GM23338 (cell line): ENCODE measurements at regions not wholly inside any gene's neighbourhood (a gene's known extent, or its start where the extent isn't known, plus 50 kb on each side); places are given as distances from the start of the nearest gene placed in this dataset.

ENCODE experiments used
- ATAC-seq: fragments of 200-7000 bp; cut with Tn5 transposase; 3 replicates; pipeline ENCODE4 v1.9.1; 2020
- DNase-seq: peaks from one replicate; pipeline ENCODE4 v3.0.0-alpha.2; 2015; ENCODE audit warnings: low spot score
- H2AFZ ChIP-seq: fragments of 200-600 bp; sonication (generic); 2 replicates; pipeline ENCODE4 v1.8.0; 2016; ENCODE audit warnings: antibody characterized with exemption, mild to moderate bottlenecking, moderate library complexity
- H3F3A ChIP-seq: fragments of 200-600 bp; sonication (generic); replicated peaks from 2 replicates; pipeline ENCODE4 v1.8.0; 2017; ENCODE audit warnings: antibody characterized with exemption, mixed run types, low read depth
- H3K27ac ChIP-seq: fragments of 200-600 bp; sonication (generic); 2 replicates; pipeline ENCODE4 v1.6.1; 2016; ENCODE audit warnings: low read depth
- H3K27me3 ChIP-seq: fragments of 200-600 bp; sonication (generic); 2 replicates; pipeline ENCODE4 v1.8.0; 2016; ENCODE audit warnings: mild to moderate bottlenecking, mixed run types, moderate library complexity; ENCODE audit not compliant: insufficient read depth
- H3K36me3 ChIP-seq: fragments of 200-600 bp; sonication (generic); 2 replicates; pipeline ENCODE4 v1.8.0; 2016; ENCODE audit warnings: mild to moderate bottlenecking; ENCODE audit not compliant: insufficient read depth
- H3K4me1 ChIP-seq: fragments of 200-600 bp; sonication (generic); 2 replicates; pipeline ENCODE4 v1.8.0; 2016; ENCODE audit warnings: mild to moderate bottlenecking, moderate library complexity; ENCODE audit not compliant: insufficient read depth
- H3K4me2 ChIP-seq: fragments of 200-600 bp; sonication (generic); 2 replicates; pipeline ENCODE4 v1.7.1; 2017; ENCODE audit warnings: mixed run types
- H3K4me3 ChIP-seq: fragments of 200-600 bp; sonication (generic); 2 replicates; pipeline ENCODE4 v1.6.1; 2016; ENCODE audit warnings: mixed run types
- H3K79me2 ChIP-seq: fragments of 200-600 bp; sonication (generic); replicated peaks from 2 replicates; pipeline ENCODE4 v1.8.0; 2017; ENCODE audit warnings: mild to moderate bottlenecking; ENCODE audit not compliant: insufficient read depth
- H3K9me2 ChIP-seq: fragments of 200-600 bp; sonication (generic); 2 replicates; pipeline ENCODE4 v1.8.0; 2017; ENCODE audit not compliant: insufficient read depth
- H4K20me1 ChIP-seq: fragments of 200-600 bp; sonication (generic); replicated peaks from 2 replicates; pipeline ENCODE4 v1.8.0; 2017; ENCODE audit warnings: mild to moderate bottlenecking; ENCODE audit not compliant: insufficient read depth
- H3K27ac Mint-ChIP-seq: 2 replicates; pipeline ENCODE4 v1.8.0; 2020; ENCODE audit warnings: inconsistent platforms, mild to moderate bottlenecking, moderate library complexity, mixed read lengths
- H3K27me3 Mint-ChIP-seq: 3 replicates; pipeline ENCODE4 v1.8.0; 2022; ENCODE audit warnings: low read depth, mild to moderate bottlenecking, moderate library complexity, mixed read lengths, inconsistent platforms; ENCODE audit not compliant: insufficient read depth, poor library complexity
- H3K36me3 Mint-ChIP-seq: 3 replicates; pipeline ENCODE4 v1.8.0; 2021; ENCODE audit warnings: low read depth, mild to moderate bottlenecking, inconsistent platforms, moderate library complexity, mixed read lengths
- H3K4me1 Mint-ChIP-seq: 3 replicates; pipeline ENCODE4 v1.8.0; 2020; ENCODE audit warnings: mild to moderate bottlenecking, inconsistent platforms, mixed read lengths
- H3K4me3 Mint-ChIP-seq: 3 replicates; pipeline ENCODE4 v1.8.0; 2021; ENCODE audit warnings: moderate library complexity, mild to moderate bottlenecking, inconsistent platforms, mixed read lengths
- H3K9me3 Mint-ChIP-seq: 3 replicates; pipeline ENCODE4 v1.8.0; 2020; ENCODE audit warnings: moderate library complexity, mild to moderate bottlenecking, inconsistent platforms, mixed read lengths
- CREB1 ChIP-seq: fragments of 250-450 bp; sonication (Bioruptor Pico); IDR thresholded peaks from 2 replicates; pipeline ENCODE4 v1.5.0; 2020; ENCODE audit warnings: low read depth, mild to moderate bottlenecking, moderate library complexity
- EZH2phosphoT487 ChIP-seq: fragments of 200-600 bp; sonication (generic); IDR thresholded peaks from one replicate; pipeline ENCODE4 v1.8.1; 2018; ENCODE audit warnings: antibody characterized with exemption; ENCODE audit not compliant: unreplicated experiment
- JUNB ChIP-seq: IDR thresholded peaks from one replicate; pipeline ENCODE4 v1.6.1; 2016; ENCODE audit warnings: antibody characterized with exemption; ENCODE audit not compliant: unreplicated experiment
- POLR2AphosphoS5 ChIP-seq: IDR thresholded peaks from 2 replicates; pipeline ENCODE4 v1.6.1; 2016; ENCODE audit warnings: antibody characterized with exemption, low read depth
- ZNF114 ChIP-seq: fragments of 250-450 bp; sonication (Bioruptor Pico); IDR thresholded peaks from 2 replicates; pipeline ENCODE4 v1.5.0; 2020; ENCODE audit warnings: mild to moderate bottlenecking, moderate library complexity
- ZNF331 ChIP-seq: fragments of 250-450 bp; sonication (Bioruptor Pico); IDR thresholded peaks from 2 replicates; pipeline ENCODE4 v1.5.0; 2020; ENCODE audit warnings: low read depth, mild to moderate bottlenecking, moderate library complexity
- TF ChIP-seq, protein P1 (sequence below): fragments of 250-450 bp; sonication (Bioruptor Pico); IDR thresholded peaks from 2 replicates; pipeline ENCODE4 v1.5.0; 2020; ENCODE audit warnings: mild to moderate bottlenecking, moderate library complexity
- TF ChIP-seq, protein P2 (sequence below): IDR thresholded peaks from one replicate; pipeline ENCODE4 v1.6.1; 2018; ENCODE audit warnings: antibody characterized with exemption; ENCODE audit not compliant: unreplicated experiment
- TF ChIP-seq, protein P3 (sequence below): IDR thresholded peaks from 2 replicates; pipeline ENCODE4 v1.6.1; 2016; ENCODE audit warnings: antibody characterized with exemption

DNA sequence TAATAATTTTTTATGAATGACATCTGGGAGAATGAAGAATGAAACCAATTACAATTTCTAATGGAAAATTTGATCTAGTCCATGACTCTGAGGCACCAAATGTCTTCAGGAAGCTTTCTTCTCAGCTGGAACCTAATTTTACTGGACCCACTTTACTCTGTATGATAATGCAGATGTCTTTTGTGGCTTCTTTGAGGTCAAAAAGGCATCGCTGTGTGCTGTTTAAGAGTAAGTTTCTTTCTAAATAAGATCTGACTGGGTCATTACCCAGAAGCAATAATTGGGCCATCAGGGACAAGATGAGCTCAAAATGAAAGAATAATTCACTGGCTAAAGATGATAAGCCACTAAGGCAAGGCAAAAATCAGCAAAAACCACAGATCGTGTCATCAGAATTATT, 633.4 kb downstream of the PSAT1 start (continued):
- TF ChIP-seq, protein P1, sequence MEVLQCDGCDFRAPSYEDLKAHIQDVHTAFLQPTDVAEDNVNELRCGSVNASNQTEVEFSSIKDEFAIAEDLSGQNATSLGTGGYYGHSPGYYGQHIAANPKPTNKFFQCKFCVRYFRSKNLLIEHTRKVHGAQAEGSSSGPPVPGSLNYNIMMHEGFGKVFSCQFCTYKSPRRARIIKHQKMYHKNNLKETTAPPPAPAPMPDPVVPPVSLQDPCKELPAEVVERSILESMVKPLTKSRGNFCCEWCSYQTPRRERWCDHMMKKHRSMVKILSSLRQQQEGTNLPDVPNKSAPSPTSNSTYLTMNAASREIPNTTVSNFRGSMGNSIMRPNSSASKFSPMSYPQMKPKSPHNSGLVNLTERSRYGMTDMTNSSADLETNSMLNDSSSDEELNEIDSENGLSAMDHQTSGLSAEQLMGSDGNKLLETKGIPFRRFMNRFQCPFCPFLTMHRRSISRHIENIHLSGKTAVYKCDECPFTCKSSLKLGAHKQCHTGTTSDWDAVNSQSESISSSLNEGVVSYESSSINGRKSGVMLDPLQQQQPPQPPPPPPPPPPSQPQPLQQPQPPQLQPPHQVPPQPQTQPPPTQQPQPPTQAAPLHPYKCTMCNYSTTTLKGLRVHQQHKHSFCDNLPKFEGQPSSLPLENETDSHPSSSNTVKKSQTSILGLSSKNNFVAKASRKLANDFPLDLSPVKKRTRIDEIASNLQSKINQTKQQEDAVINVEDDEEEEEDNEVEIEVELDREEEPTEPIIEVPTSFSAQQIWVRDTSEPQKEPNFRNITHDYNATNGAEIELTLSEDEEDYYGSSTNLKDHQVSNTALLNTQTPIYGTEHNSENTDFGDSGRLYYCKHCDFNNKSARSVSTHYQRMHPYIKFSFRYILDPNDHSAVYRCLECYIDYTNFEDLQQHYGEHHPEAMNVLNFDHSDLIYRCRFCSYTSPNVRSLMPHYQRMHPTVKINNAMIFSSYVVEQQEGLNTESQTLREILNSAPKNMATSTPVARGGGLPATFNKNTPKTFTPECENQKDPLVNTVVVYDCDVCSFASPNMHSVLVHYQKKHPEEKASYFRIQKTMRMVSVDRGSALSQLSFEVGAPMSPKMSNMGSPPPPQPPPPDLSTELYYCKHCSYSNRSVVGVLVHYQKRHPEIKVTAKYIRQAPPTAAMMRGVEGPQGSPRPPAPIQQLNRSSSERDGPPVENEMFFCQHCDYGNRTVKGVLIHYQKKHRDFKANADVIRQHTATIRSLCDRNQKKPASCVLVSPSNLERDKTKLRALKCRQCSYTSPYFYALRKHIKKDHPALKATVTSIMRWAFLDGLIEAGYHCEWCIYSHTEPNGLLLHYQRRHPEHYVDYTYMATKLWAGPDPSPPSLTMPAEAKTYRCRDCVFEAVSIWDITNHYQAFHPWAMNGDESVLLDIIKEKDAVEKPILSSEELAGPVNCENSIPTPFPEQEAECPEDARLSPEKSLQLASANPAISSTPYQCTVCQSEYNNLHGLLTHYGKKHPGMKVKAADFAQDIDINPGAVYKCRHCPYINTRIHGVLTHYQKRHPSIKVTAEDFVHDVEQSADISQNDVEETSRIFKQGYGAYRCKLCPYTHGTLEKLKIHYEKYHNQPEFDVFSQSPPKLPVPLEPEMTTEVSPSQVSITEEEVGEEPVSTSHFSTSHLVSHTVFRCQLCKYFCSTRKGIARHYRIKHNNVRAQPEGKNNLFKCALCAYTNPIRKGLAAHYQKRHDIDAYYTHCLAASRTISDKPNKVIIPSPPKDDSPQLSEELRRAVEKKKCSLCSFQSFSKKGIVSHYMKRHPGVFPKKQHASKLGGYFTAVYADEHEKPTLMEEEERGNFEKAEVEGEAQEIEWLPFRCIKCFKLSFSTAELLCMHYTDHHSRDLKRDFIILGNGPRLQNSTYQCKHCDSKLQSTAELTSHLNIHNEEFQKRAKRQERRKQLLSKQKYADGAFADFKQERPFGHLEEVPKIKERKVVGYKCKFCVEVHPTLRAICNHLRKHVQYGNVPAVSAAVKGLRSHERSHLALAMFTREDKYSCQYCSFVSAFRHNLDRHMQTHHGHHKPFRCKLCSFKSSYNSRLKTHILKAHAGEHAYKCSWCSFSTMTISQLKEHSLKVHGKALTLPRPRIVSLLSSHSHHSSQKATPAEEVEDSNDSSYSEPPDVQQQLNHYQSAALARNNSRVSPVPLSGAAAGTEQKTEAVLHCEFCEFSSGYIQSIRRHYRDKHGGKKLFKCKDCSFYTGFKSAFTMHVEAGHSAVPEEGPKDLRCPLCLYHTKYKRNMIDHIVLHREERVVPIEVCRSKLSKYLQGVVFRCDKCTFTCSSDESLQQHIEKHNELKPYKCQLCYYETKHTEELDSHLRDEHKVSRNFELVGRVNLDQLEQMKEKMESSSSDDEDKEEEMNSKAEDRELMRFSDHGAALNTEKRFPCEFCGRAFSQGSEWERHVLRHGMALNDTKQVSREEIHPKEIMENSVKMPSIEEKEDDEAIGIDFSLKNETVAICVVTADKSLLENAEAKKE (CRISPR knock-in tag), result no peak
- TF ChIP-seq EZH2phosphoT487 (no peak), ZNF114 (no peak), ZNF331 (no peak), CREB1 (CRISPR knock-in tag) (no peak), POLR2AphosphoS5 (no peak)

DNA sequence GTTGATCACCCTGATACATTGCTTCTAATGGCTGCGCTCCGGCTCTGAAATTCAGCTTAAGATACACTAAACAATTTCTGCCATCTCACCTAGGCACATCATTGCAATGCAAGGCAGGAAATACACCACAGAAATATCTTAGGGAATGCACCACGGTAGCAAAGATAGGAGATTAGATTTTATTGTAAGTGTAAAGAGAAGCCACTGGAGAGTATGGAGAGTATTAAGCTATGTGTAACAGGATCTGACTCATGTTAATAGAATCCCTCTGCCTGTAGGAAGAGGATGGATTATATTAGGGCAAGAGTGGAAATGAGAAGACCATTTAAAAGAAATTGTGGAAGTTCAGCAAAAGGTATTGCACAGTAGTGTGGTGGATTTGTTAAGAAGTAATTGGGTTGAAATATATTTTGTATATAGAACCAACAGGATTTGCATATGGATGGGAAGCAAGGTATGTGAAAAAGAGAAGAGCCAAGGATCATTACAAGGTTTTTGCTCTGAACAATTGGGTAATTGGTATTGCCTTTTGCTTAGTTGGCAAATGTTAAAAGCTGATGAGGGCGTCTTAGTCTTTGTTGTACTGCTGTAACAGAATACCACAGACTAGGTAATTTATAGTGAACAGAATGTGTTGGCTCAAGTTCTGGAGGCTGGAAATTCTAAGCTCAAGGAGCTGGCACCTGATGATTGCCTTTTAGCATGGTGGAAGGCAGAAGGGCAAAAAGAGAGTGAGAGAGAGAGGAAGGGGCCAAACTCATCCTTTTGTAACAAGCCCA, 636.1 kb downstream of the PSAT1 start:
- H3K4me1 ChIP-seq, result no peaks in the 10 kb centered on the region
- H3K79me2 ChIP-seq, result no peaks in the 10 kb centered on the region
- H3K4me3 ChIP-seq, result no peak overlapping the region
- no peaks in the 10 kb centered on the region for H4K20me1 ChIP-seq
- no peak overlapping the region for H3K27ac ChIP-seq
- no peak overlapping the region for H3K4me2 ChIP-seq
- no peaks in the 10 kb centered on the region for H3K36me3 ChIP-seq
- no peak for DNase-seq
- H2AFZ ChIP-seq, result no peak overlapping the region
- Mint-ChIP-seq H3K4me1 (no peaks in the 10 kb centered on the region), H3K9me3 (peaks cover 3% of the 10 kb centered on the region; the same call in 1 of the 3 replicates), H3K27me3 (no peaks in the 10 kb centered on the region), H3K36me3 (no peaks in the 10 kb centered on the region; the same call in 2 of the 3 replicates), H3K4me3 (no peak overlapping the region), H3K27ac (no peak overlapping the region)
- no peaks in the 10 kb centered on the region for H3K27me3 ChIP-seq
- peaks cover 7% of the 10 kb centered on the region for H3K9me2 ChIP-seq
- ATAC-seq, result no peak
- no peaks in the 10 kb centered on the region for H3F3A ChIP-seq
- TF ChIP-seq, protein P2, sequence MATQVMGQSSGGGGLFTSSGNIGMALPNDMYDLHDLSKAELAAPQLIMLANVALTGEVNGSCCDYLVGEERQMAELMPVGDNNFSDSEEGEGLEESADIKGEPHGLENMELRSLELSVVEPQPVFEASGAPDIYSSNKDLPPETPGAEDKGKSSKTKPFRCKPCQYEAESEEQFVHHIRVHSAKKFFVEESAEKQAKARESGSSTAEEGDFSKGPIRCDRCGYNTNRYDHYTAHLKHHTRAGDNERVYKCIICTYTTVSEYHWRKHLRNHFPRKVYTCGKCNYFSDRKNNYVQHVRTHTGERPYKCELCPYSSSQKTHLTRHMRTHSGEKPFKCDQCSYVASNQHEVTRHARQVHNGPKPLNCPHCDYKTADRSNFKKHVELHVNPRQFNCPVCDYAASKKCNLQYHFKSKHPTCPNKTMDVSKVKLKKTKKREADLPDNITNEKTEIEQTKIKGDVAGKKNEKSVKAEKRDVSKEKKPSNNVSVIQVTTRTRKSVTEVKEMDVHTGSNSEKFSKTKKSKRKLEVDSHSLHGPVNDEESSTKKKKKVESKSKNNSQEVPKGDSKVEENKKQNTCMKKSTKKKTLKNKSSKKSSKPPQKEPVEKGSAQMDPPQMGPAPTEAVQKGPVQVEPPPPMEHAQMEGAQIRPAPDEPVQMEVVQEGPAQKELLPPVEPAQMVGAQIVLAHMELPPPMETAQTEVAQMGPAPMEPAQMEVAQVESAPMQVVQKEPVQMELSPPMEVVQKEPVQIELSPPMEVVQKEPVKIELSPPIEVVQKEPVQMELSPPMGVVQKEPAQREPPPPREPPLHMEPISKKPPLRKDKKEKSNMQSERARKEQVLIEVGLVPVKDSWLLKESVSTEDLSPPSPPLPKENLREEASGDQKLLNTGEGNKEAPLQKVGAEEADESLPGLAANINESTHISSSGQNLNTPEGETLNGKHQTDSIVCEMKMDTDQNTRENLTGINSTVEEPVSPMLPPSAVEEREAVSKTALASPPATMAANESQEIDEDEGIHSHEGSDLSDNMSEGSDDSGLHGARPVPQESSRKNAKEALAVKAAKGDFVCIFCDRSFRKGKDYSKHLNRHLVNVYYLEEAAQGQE, result no peak
- TF ChIP-seq, protein P3, sequence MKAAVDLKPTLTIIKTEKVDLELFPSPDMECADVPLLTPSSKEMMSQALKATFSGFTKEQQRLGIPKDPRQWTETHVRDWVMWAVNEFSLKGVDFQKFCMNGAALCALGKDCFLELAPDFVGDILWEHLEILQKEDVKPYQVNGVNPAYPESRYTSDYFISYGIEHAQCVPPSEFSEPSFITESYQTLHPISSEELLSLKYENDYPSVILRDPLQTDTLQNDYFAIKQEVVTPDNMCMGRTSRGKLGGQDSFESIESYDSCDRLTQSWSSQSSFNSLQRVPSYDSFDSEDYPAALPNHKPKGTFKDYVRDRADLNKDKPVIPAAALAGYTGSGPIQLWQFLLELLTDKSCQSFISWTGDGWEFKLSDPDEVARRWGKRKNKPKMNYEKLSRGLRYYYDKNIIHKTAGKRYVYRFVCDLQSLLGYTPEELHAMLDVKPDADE, result no peak
- TF ChIP-seq ZNF331, result no peak
- TF ChIP-seq JUNB, result no peak
- no peak for TF ChIP-seq ZNF114
- no peak for TF ChIP-seq EZH2phosphoT487
